T47D (cell line): ENCODE measurements at regions not wholly inside any gene's neighbourhood (a gene's known extent, or its start where the extent isn't known, plus 50 kb on each side); places are given as distances from the start of the nearest gene placed in this dataset.

Experiments used
- DNase-seq, 2 experiments: peaks; one replicate each; pipeline versions ENCODE4 v3.0.0 to v3.0.0-alpha.2; 2011 to 2012; ENCODE audit warnings: low read depth in 1 of 2, low spot score in 1 of 2
- JUND ChIP-seq: IDR thresholded peaks from 2 replicates; pipeline ENCODE4 v1.6.1; 2012; ENCODE audit warnings: low read depth
- in situ Hi-C: cut with HindIII; loops from 2 replicates; pipeline ENCODE4 v1.10.0; 2016; ENCODE audit warnings: low sequenced_read_pairs, low pct_unique_long_range_greater_than_20kb

GRCh38 chr4:13316354-13316753, 167.8 kb downstream of the RAB28 start:
- TF ChIP-seq JUND, result no peak
- no peak for DNase-seq
- in situ Hi-C loops, result no loop called here

GRCh38 chr4:13313856-13314255, 170.3 kb downstream of the RAB28 start:
- TF ChIP-seq JUND, result no peak
- in situ Hi-C loops, result no loop called here
- DNase-seq, result no peak

- DNase-seq, result no peak
- no peak for TF ChIP-seq JUND
- in situ Hi-C loops, result no loop called here
These were observed 171.9 kb downstream of the RAB28 start for GRCh38 chr4:13312264-13312663.

GRCh38 chr4:13309751-13310150, 174.4 kb downstream of the RAB28 start:
- no peak for TF ChIP-seq JUND
- DNase-seq, result no peak
- in situ Hi-C loops, result no loop called here

- in situ Hi-C loops, result no loop called here
- no peak for DNase-seq
- TF ChIP-seq JUND, result no peak
These were observed 177.8 kb downstream of the RAB28 start for GRCh38 chr4:13306356-13306755.

- in situ Hi-C loops, result no loop called here
- no peak for TF ChIP-seq JUND
- no peak for DNase-seq
These were observed 181.3 kb downstream of the RAB28 start for GRCh38 chr4:13302876-13303275.

- DNase-seq, result no peak
- in situ Hi-C loops, result no loop called here
- no peak for TF ChIP-seq JUND
These were observed 184.8 kb downstream of the RAB28 start for GRCh38 chr4:13299343-13299742.

- in situ Hi-C loops, result no loop called here
- no peak for TF ChIP-seq JUND
- DNase-seq, result peak; percentile 28 to 78
These were observed 185.5 kb downstream of the RAB28 start for GRCh38 chr4:13298655-13299054.

- TF ChIP-seq JUND, result no peak
- in situ Hi-C loops, result no loop called here
- DNase-seq, result no peak
These were observed 187.2 kb downstream of the RAB28 start for GRCh38 chr4:13296986-13297385.

GRCh38 chr4:13294961-13295605, 189.1 kb downstream of the RAB28 start:
- in situ Hi-C loops, result no loop called here
- no peak for DNase-seq

GRCh38 chr4:13292372-13292771, 191.8 kb downstream of the RAB28 start:
- no peak for TF ChIP-seq JUND
- in situ Hi-C loops, result no loop called here
- DNase-seq, result no peak

More at GRCh38 chr4:13294961-13295605, 189.1 kb downstream of the RAB28 start:
- no peak for TF ChIP-seq JUND

GRCh38 chr4:13289391-13289790, 194.7 kb downstream of the RAB28 start:
- in situ Hi-C loops, result no loop called here
- no peak for TF ChIP-seq JUND
- no peak for DNase-seq

- in situ Hi-C loops, result no loop called here
- no peak for TF ChIP-seq JUND
- DNase-seq, result no peak
These were observed 198.8 kb downstream of the RAB28 start for GRCh38 chr4:13285336-13285735.

- no peak for DNase-seq
- in situ Hi-C loops, result no loop called here
- no peak for TF ChIP-seq JUND
These were observed 199.2 kb downstream of the RAB28 start for GRCh38 chr4:13284932-13285331.
